IPS-NIHi7 (cell line): ENCODE measurements at regions not wholly inside any gene's neighbourhood (a gene's known extent, or its start where the extent isn't known, plus 50 kb on each side); places are given as distances from the start of the nearest gene placed in this dataset.

Source experiments
- DNase-seq: peaks from one replicate; pipeline ENCODE4 v3.0.0; 2012; ENCODE audit warnings: mixed read lengths; ENCODE audit errors: extremely low spot score

GRCh38 chr10:33418301-33418700 is 83.8 kb upstream of the NRP1 start:
- DNase-seq = no peak

GRCh38 chr10:33416691-33417090 is 82.2 kb upstream of the NRP1 start:
- DNase-seq = no peak

GRCh38 chr10:33416209-33416608 is 81.7 kb upstream of the NRP1 start:
- no peak for DNase-seq

- DNase-seq = no peak
These were observed 80.4 kb upstream of the NRP1 start for GRCh38 chr10:33414841-33415240.

- DNase-seq = no peak
These were observed 78.3 kb upstream of the NRP1 start for GRCh38 chr10:33412653-33413361.

GRCh38 chr10:33412241-33412640 is 77.8 kb upstream of the NRP1 start:
- DNase-seq = no peak

- no peak for DNase-seq
These were observed 76.4 kb upstream of the NRP1 start for GRCh38 chr10:33410860-33411234.

GRCh38 chr10:33410096-33410859 is 75.8 kb upstream of the NRP1 start:
- DNase-seq = no peak

GRCh38 chr10:33406596-33406995 is 72.1 kb upstream of the NRP1 start:
- no peak for DNase-seq

- no peak for DNase-seq
These were observed 68.0 kb upstream of the NRP1 start for GRCh38 chr10:33402220-33403073.

GRCh38 chr10:33401300-33401699 is 66.8 kb upstream of the NRP1 start:
- no peak for DNase-seq

- DNase-seq = no peak
These were observed 64.3 kb upstream of the NRP1 start for GRCh38 chr10:33398796-33399195.

- DNase-seq = no peak
These were observed 62.5 kb upstream of the NRP1 start for GRCh38 chr10:33396938-33397337.

- DNase-seq = no peak
These were observed 61.8 kb upstream of the NRP1 start for GRCh38 chr10:33396279-33396678.

GRCh38 chr10:33395201-33395600 is 60.7 kb upstream of the NRP1 start:
- DNase-seq = no peak

- no peak for DNase-seq
These were observed 58.2 kb upstream of the NRP1 start for GRCh38 chr10:33392706-33393105.

- DNase-seq = no peak
These were observed 57.4 kb upstream of the NRP1 start for GRCh38 chr10:33391611-33392465.

- no peak for DNase-seq
These were observed 55.6 kb upstream of the NRP1 start for GRCh38 chr10:33390046-33390445.

GRCh38 chr10:33388785-33389184 is 54.3 kb upstream of the NRP1 start:
- no peak for DNase-seq

- no peak for DNase-seq
These were observed 53.9 kb upstream of the NRP1 start for GRCh38 chr10:33388382-33388781.

GRCh38 chr10:33387720-33388119 is 53.3 kb upstream of the NRP1 start:
- no peak for DNase-seq

GRCh38 chr10:33386926-33387325 is 52.5 kb upstream of the NRP1 start:
- DNase-seq = no peak
